HG03135 (cell line): ENCODE measurements at regions not wholly inside any gene's neighbourhood (a gene's known extent, or its start where the extent isn't known, plus 50 kb on each side); places are given as distances from the start of the nearest gene placed in this dataset.

Source experiments
- ATAC-seq: cut with Tn5 transposase; IDR thresholded peaks from one replicate; pipeline ENCODE4 v1.9.1; 2021; ENCODE audit warnings: mild to moderate bottlenecking, moderate library complexity; ENCODE audit not compliant: unreplicated experiment

DNA sequence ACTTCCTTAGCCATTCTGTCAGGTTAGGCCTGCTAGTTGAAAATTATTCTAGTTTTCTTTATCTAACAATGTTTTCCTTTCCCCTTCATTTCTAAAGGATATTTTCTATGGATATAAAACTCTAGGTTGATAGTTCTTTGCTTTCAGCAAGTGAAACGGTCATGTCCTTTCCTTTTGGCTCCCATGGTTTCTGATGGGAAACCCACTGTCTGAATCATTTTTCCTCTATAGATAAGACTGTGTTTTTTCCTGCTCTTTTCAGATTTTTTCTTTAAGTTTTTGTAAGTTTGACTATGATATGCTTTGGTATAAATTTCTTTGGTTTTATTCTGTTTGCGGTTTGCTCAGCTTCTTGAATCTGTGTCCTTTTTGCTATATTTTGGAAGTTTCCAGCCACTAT, 800.9 kb downstream of the USP25 start:
- no peak for ATAC-seq

DNA sequence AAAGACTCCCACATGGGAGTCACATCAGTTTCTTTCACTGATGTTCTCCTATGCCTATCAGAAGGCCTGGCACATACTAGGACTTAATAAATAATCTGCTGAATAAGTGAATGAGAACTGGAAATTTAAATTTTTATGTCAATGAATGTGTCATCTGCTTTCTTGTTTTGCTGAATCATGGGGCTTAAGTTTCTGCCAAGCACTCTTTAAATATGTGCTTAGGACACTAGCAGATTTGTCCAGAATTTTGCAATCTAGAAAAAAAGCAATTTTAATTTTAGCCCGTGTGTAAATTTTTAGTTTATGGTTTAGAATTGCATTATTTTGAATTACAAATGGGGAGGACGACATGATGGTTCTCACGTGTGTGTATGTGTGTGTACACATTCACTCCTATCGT, 803.1 kb downstream of the USP25 start:
- ATAC-seq: no peak

DNA sequence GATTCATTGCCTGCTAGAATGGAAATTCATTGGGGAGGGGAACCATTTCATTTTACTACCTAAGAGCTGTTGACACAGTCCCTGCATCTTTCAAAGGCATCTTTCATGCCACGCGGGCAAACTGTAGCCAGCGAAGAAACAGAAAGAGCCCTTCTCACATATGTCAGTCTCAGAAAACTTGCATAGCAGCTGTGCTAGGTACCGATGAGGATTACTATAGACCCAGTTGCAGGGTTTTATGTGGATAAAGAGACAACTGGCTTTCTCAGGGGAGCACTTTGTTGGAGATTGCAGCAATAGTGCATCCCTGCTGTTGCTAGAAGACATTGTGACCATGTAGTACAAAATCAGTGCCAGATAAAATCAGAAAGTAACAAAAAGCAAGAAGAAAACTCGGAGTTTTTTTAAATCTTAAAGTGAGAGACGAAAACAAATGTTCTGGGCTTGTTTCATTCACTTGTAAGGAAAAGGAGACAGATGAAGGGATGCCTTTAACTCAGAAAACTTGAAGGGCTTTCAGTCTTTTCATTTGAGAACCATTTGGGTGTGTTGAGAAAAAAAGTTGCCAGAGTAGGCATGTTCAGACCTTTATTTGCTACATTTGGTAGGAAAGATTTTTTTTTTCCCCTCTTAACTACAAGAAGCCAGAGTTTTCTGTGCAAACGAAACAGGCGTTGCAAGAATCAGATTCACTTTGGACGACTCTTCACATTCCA, 804.1 kb downstream of the USP25 start:
- no peak for ATAC-seq

DNA sequence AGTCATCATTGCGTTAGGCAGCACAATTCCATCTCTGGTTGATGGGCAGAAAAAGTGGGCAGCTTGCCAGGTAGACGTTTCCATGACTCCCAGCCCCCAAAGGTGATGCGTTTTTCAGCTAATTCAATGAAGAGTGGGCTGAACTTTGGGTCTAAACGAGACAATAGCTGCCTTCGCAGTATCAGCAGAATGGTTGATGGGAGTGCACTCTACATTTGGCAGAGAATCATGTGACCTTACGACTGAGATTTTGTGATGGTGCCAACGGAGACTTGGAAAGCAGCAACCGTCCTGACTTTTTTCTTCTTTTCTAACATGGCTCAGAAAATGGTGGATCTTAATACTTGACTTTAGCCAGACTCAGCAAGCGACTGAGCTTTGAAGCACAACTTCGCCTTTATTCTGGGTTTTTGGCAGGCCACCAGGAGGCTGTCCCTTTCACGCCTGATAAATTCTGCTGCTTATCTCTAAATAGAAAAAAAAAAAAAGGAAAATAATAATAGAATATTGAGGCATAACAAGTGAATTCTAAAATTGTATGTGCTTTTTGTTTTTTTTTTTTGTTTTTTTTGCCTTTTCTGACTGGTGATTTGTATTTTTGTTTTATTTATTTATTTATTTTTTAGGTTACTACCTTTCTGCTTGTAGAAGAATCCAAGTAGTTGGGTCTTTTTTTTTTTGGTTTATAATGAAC, 804.8 kb downstream of the USP25 start:
- ATAC-seq: no peak

DNA sequence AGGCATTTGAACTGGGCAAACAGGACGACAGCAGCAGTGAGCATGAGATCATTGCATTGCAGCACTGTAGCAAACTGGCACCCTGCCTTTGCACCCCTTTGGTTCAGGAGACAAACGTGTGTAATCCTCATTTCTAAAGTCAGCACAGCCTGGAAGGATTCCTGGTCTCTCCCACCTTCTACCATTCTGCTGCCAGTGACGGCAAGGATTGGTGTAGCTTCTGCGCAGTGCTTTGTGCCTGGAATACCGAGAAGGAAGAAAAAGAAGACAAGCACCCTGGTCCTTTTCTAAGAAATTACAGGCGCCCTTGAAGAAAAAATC, 805.3 kb downstream of the USP25 start:
- ATAC-seq: no peak

DNA sequence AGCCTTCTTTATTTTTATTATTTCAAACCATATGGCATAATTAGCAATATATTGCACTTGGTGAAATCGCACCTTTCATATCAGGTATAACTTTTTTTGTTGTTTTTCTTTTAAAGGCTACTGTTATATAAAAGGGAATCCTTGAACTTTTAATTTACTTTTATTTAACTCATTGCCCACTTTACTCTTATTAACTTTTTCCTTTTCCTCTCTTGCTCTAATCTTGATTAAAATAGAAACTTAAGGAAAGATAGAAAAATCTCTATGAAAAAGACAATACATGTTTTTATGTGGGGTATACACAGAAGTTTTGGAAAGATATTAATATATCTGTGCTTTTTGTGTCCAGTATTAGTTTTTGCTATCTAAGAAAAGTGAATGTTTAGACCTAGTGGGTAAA, 805.8 kb downstream of the USP25 start:
- no peak for ATAC-seq

DNA sequence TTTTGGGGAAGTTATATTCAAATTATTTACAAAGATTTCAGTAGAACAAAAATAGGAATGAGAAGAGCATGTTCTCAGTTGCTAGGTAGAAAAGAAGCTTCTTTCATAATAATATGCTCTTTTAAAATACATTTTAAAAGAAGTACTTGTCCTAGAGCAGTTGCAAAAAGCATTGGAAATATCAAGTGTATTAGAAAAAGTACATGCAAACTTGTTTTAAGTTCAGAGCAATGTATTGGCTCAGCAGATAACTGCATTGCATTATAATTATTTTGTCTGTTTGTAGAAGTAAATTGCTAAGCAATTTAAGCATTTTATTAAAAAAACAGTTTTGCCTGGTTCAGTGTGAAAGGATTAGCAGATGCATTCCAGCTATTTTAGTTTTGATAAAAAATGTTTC, 806.4 kb downstream of the USP25 start:
- ATAC-seq: no peak

DNA sequence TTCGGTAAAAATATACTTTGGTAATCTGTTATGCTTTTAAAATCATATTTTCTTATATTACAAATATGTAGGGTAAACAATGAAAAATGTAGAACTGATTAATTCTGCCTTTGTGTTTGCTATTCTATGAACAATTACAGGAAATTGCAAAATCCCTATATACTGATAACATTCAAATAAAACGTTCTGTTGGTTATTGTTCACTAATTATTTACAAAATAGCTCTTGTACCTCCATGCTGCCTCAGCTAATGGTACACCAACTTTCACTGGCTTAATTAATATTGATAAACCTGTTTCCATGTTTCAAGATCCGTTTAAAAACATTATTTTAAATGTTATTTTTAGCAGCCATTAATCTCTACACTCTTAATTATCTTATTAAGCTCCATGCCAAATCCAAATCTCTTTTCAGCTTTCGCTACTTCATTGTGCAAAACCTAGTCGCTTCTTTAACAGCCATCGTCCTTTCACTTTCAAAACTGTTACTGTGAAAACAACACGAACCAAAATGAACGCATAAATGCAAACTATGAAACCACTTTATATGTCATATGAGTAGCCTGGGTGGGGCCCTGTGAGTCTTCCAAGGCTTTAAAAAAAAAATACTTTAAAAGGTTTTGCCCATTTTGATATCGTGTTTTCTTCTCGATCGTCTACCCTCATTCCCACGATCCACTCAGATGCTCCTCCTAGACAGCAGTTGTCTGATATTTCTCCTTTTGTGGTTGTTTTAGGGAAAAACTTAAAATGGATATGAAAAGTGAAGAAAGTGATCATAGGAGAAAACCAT, 807.1 kb downstream of the USP25 start:
- ATAC-seq: no peak

DNA sequence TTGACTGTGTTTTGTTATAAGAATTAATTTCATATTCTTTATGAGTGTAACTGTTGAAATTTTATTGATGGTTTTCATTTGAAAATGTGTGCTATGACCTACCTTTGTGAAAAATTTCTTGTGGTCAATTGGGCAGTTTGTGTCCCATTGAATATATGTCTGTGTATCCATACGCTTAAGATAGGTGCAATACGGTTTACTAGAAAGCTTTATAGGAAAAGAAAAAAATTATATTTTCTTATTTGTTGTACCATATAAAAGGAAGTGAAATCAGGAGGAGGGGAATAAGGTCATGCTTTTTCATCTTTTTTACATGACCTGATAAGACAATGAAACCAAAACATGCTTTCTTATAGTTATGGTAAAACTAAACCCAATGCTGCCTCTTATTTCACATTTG, 807.7 kb downstream of the USP25 start:
- ATAC-seq: no peak

DNA sequence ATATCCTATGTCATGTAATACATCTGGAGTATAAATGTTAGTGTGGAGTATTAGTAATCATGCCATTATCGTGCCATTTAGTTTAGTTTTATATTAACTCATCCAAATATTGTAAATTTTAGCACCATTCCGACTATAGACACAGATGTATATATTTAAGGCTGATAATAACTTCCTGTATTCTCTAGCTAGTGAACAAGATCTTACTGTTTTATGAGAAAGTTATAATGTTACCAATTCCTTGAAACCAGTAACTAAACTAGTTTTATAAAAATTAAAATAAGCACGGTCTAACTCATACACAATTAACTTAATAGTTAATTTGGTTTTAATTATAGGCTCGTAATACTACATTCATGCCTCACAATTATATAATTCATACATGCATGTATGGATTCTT, 808.6 kb downstream of the USP25 start:
- ATAC-seq: no peak

DNA sequence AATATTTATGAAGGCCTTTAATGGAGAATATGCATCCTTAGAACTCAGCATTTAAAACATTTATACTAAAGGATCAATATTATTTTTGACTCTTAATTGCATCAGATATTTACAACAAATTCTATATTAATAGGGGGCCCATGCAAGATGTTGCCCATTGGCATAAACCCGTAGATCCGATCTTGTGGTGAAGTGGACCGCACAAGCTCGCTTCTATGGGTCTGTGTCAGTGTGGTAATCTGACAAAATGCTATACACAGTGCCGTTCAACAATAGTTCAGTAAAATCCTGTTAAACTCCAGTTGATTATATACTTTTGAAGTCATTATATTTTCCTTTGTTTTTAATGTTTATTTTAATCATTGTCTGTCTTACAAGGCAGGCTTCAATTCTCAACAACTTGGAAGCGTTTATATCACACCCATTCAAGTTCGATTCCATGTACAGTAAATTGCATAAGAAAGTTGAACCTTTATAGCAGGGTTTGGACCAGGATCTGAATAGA, 809.2 kb downstream of the USP25 start:
- ATAC-seq: no peak

DNA sequence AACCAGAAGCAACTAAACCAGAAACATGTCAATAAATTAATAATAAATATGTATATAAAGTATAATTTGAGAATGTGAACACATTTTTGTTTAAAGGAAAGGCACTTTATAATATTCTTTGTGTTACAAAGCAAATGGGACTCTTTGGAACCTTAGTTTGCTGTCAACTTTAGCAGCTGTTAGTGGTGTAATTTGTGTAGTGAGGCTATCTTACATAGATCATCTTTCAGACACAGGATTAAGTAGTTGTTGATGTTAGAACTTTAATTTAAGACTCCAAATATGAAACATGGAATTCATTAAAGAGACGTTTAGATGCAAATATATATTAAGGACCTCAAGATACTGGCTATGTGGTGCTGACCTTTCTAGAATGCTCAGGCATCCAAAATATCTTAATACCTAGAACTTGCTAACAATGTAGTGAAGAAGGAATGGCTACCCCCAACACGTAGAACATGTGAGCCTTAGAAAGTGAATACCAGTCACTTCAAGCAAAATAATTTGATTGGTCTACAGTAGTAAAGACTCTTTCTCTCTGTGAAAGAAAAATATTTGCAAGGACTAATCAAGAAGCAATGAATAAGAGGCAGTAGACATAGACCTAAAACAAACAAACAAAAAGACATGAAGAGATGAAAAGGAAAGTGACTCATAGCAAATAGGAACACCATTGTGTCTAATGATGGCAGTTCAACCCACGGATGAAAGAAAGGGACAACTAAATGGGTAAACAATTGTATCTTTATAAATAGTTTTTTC, 811.4 kb downstream of the USP25 start:
- ATAC-seq: no peak

DNA sequence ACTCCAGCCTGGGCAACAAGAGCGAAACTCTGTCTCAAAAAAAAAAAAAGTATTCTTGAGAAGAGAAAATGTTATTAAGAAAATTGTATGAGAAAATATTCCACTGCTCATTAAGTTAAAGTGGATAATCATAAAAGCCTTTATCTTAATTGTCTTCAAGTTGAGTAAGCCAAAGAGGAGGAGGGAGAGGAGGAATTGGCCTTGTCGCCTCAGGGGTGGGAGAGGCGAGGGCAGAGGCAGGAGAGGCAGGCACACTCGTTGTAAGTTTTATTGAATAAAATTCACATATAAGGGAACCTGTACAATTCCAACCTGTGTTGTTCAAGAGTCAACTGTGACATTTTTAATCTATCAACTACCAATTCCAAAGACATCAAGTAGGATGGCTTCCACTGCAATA, 820.3 kb downstream of the USP25 start:
- ATAC-seq: no peak

DNA sequence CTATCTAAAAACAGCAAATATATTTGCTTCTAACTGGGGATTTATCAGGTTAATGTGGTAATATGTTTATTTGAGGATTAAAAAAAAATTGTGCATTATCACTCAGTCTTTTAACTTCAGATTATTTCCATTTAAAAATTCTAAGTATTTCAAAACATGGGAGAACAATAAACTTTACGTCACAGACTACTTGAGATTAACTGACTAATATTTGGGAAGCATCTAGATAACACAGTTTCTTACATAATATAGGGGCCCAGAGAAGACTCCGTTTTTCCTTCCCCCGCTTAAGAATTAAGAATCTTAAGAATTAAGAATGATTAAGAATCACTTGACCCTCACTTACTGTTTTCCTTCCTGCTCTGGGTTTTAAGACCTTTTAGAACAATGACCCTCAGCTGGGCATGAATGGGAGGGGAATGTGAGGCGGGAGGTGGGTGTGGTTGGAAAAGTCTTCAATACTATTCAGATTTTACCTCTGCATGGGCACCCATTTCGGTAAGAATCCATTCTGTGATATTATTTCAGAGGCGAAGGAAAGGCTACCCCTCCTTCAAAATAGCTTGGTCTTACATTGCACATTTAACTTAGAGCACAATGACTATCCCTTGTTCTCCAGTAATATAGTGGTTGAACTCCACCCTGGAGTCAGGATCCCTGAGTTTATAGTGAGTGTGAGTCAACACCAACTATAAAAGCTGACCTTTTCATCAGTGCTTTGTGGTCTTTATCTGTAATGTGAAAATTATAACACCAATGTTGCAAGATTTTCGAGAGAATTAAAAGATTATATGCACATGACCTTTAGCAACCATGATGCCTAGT, 821.3 kb downstream of the USP25 start:
- no peak for ATAC-seq

DNA sequence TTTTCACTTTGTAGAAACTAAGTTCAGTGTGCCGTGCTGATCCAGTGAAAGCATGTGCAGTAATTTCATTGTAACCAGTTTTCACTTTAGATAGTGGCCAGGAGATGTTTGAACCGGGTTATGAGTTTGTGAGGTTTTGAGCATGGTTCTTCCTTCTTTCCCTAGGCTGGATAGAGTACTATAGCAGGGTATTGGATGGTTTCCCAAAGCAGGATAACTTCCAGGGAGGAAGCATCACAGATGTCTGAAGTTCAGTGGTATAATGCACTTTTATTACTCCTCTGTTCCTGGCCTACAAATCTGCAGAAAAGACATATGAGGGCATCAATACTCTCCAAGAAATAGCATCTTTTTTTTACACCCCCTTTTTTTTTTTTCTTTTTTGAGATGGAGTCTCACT, 823.1 kb downstream of the USP25 start:
- no peak for ATAC-seq

DNA sequence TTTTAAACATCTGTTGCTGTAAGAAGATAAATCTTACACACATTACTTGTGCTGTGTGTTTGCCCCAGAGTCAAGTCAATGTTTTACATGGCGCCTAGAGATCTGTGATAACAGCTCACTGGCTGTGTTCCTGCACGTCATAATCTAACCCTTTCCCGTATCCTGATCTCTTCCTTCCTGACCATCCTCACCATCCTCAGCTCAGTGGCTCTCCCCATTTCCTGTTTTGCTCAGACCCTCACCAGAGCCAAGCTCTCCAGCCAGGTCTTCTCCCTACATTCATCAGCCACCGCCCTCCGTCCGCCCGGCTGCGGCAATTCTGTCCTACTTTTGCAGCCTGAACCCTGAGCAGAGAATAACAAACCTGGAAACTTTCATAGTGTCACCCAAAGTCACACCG, 824.7 kb downstream of the USP25 start:
- no peak for ATAC-seq

DNA sequence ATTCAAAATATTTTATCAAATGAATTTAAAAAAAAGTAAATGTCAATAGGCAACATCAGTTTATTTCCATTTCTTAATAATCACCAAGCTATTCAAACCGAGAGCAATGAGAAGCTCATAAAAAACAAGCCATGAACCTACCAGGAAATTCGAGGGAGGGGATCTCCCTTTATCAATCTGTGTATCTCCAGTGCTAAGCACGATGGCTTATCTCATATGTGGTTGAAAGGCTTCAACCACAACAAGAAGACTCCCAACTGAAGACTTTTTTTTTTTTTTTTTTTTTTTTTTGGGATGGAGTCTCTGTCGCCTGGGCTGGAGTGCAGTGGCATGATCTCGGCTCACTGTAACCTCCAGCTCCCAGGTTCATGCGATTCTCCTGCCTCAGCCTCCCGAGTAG, 833.3 kb downstream of the USP25 start:
- no peak for ATAC-seq

DNA sequence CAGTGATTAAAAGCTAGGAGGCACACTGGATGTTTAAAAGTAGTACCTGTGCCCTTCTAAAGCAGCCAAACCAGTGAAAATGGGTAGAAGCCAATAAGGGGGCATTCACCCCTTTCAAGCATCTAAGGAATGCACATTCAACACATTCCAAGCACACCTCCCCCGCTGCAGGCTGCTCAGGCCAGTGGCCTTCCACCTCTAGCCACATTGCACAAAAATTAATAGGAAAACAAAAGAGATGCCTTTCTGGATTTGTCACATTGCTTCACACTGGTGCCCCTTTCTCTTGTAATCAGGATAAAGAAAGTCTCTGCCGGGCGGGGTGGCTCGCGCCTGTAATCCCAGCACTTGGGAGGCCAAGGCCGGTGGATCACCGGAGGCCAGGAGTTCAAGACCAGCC, 834.0 kb downstream of the USP25 start:
- ATAC-seq: no peak

DNA sequence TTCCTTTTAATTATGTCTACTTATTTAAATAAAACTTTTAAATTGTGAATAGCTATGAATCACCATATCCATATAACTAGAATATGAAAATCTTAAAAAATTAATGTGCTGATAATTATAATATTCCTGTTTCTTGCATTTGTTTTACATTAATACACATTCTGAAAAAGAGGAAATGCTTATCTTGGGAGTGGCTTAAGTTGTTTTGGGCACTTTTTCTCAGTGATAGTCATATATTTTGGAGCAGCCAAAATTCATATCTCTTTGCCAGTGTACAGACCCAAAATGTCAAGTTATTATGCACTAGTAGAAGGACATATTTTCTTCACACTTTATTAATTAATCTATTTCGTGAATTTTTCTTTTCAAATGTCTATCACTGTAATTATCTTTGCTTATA, 838.5 kb downstream of the USP25 start:
- ATAC-seq: no peak

DNA sequence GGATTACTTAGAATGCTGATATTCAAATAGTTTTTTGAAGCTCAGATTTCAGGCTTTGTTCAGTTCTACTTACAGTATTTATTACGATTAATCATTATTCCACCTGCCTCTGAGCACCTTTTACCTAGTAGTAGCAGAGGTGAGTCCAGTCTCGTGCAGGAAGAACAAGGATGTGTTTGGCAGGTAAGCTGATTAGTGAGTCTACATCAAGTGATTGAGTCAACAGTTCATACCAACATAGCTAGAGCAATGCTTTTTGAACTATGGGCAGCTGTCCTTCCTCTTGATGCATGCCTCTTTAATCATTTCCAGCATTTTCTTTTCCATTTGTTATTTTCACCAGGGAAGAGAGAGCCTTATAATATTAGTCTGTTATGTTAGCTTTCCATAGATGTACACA, 838.9 kb downstream of the USP25 start:
- no peak for ATAC-seq
